ENCODE measurements at regions not wholly inside any gene's neighbourhood (a gene's known extent, or its start where the extent isn't known, plus 50 kb on each side); places are given as distances from the start of the nearest gene placed in this dataset.

- FAIRE-seq (no peak), DNase-seq (ENCODE audit: insufficient read length) (no peak)
- TF ChIP-seq POLR2A (IDR thresholded peaks at IDR 0.05; ENCODE audit: low read depth, low read length) = no peak
- no peak for TF ChIP-seq TAF1 (IDR thresholded peaks at IDR 0.05; ENCODE audit: borderline replicate concordance, low read depth, low read length)
- TF ChIP-seq POLR2AphosphoS5 (IDR thresholded peaks at IDR 0.05; ENCODE audit: low read depth, low read length) = no peak
Observed at GRCh38 chr9:117546894-117547678, 132.2 kb upstream of the ASTN2 start.

- FAIRE-seq (no peak), DNase-seq (ENCODE audit: insufficient read length) (no peak)
- TF ChIP-seq POLR2AphosphoS5 (IDR thresholded peaks at IDR 0.05; ENCODE audit: low read depth, low read length) (no peak), TAF1 (IDR thresholded peaks at IDR 0.05; ENCODE audit: borderline replicate concordance, low read depth, low read length) (no peak), POLR2A (IDR thresholded peaks at IDR 0.05; ENCODE audit: low read depth, low read length) (no peak)
Observed at GRCh38 chr9:117545846-117546245, 131.0 kb upstream of the ASTN2 start.

GRCh38 chr9:117543089-117543488 lies 128.2 kb upstream of the ASTN2 start:
- no peak for DNase-seq (ENCODE audit: insufficient read length)
- TF ChIP-seq TAF1 (IDR thresholded peaks at IDR 0.05; ENCODE audit: borderline replicate concordance, low read depth, low read length) = no peak
- no peak for TF ChIP-seq POLR2AphosphoS5 (IDR thresholded peaks at IDR 0.05; ENCODE audit: low read depth, low read length)
- no peak for TF ChIP-seq POLR2A (IDR thresholded peaks at IDR 0.05; ENCODE audit: low read depth, low read length)
- no peak for FAIRE-seq

GRCh38 chr9:117542021-117542420 lies 127.2 kb upstream of the ASTN2 start:
- no peak for TF ChIP-seq TAF1 (IDR thresholded peaks at IDR 0.05; ENCODE audit: borderline replicate concordance, low read depth, low read length)
- TF ChIP-seq POLR2AphosphoS5 (IDR thresholded peaks at IDR 0.05; ENCODE audit: low read depth, low read length) = no peak

GRCh38 chr9:117541181-117541580 lies 126.3 kb upstream of the ASTN2 start:
- DNase-seq (ENCODE audit: insufficient read length) = no peak
- no peak for TF ChIP-seq POLR2AphosphoS5 (IDR thresholded peaks at IDR 0.05; ENCODE audit: low read depth, low read length)
- TF ChIP-seq TAF1 (IDR thresholded peaks at IDR 0.05; ENCODE audit: borderline replicate concordance, low read depth, low read length) = no peak
- no peak for TF ChIP-seq POLR2A (IDR thresholded peaks at IDR 0.05; ENCODE audit: low read depth, low read length)
- no peak for FAIRE-seq

More at GRCh38 chr9:117542021-117542420, 127.2 kb upstream of the ASTN2 start:
- DNase-seq (ENCODE audit: insufficient read length) (no peak), FAIRE-seq (no peak)

- DNase-seq (ENCODE audit: insufficient read length) = no peak
- no peak for FAIRE-seq
- TF ChIP-seq POLR2A (IDR thresholded peaks at IDR 0.05; ENCODE audit: low read depth, low read length) (no peak), TAF1 (IDR thresholded peaks at IDR 0.05; ENCODE audit: borderline replicate concordance, low read depth, low read length) (no peak), POLR2AphosphoS5 (IDR thresholded peaks at IDR 0.05; ENCODE audit: low read depth, low read length) (no peak)
Observed at GRCh38 chr9:117535973-117536372, 121.1 kb upstream of the ASTN2 start.

GRCh38 chr9:117535434-117535833 lies 120.6 kb upstream of the ASTN2 start:
- DNase-seq (ENCODE audit: insufficient read length) = no peak
- no peak for TF ChIP-seq TAF1 (IDR thresholded peaks at IDR 0.05; ENCODE audit: borderline replicate concordance, low read depth, low read length)
- TF ChIP-seq POLR2A (IDR thresholded peaks at IDR 0.05; ENCODE audit: low read depth, low read length) = no peak
- TF ChIP-seq POLR2AphosphoS5 (IDR thresholded peaks at IDR 0.05; ENCODE audit: low read depth, low read length) = no peak
- FAIRE-seq = no peak

GRCh38 chr9:117528225-117528624 lies 113.4 kb upstream of the ASTN2 start:
- FAIRE-seq = no peak
- TF ChIP-seq POLR2A (IDR thresholded peaks at IDR 0.05; ENCODE audit: low read depth, low read length) (no peak), POLR2AphosphoS5 (IDR thresholded peaks at IDR 0.05; ENCODE audit: low read depth, low read length) (no peak), TAF1 (IDR thresholded peaks at IDR 0.05; ENCODE audit: borderline replicate concordance, low read depth, low read length) (no peak)
- DNase-seq (ENCODE audit: insufficient read length) = no peak

- TF ChIP-seq TAF1 (IDR thresholded peaks at IDR 0.05; ENCODE audit: borderline replicate concordance, low read depth, low read length) (no peak), POLR2A (IDR thresholded peaks at IDR 0.05; ENCODE audit: low read depth, low read length) (no peak), POLR2AphosphoS5 (IDR thresholded peaks at IDR 0.05; ENCODE audit: low read depth, low read length) (no peak)
- DNase-seq (ENCODE audit: insufficient read length) (no peak), FAIRE-seq (no peak)
Observed at GRCh38 chr9:117526674-117527073, 111.8 kb upstream of the ASTN2 start.

GRCh38 chr9:117523531-117524153 lies 108.8 kb upstream of the ASTN2 start:
- DNase-seq (ENCODE audit: insufficient read length) (no peak), FAIRE-seq (no peak)
- no peak for TF ChIP-seq TAF1 (IDR thresholded peaks at IDR 0.05; ENCODE audit: borderline replicate concordance, low read depth, low read length)
- TF ChIP-seq POLR2A (IDR thresholded peaks at IDR 0.05; ENCODE audit: low read depth, low read length) = no peak
- TF ChIP-seq POLR2AphosphoS5 (IDR thresholded peaks at IDR 0.05; ENCODE audit: low read depth, low read length) = no peak

GRCh38 chr9:117521293-117521692 lies 106.4 kb upstream of the ASTN2 start:
- no peak for DNase-seq (ENCODE audit: insufficient read length)
- TF ChIP-seq TAF1 (IDR thresholded peaks at IDR 0.05; ENCODE audit: borderline replicate concordance, low read depth, low read length) = no peak
- no peak for TF ChIP-seq POLR2A (IDR thresholded peaks at IDR 0.05; ENCODE audit: low read depth, low read length)
- no peak for TF ChIP-seq POLR2AphosphoS5 (IDR thresholded peaks at IDR 0.05; ENCODE audit: low read depth, low read length)
- FAIRE-seq = no peak

Measured in GM12892 (cell line).